Right atrium auricular region (tissue), 2 donors: ENCODE measurements at regions not wholly inside any gene's neighbourhood (a gene's known extent, or its start where the extent isn't known, plus 50 kb on each side); places are given as distances from the start of the nearest gene placed in this dataset.

Experiments
- DNase-seq: peaks from one replicate; pipeline ENCODE4 v3.0.0-alpha.2; 2019; ENCODE audit warnings: low spot score
- H3K27ac ChIP-seq, 2 donors: fragments of 200-600 bp; sonication (generic); 1 replicate in 1 of 2; 2 replicates in 1 of 2; pipeline ENCODE4 v1.5.1; 2016 to 2019
- H3K27me3 ChIP-seq, 2 donors: fragments of 200-600 bp; sonication (generic); one replicate each; pipeline versions ENCODE4 v1.5.1 to v1.6.0; 2017 to 2019
- H3K36me3 ChIP-seq: fragments of 200-600 bp; sonication (generic); one replicate; pipeline ENCODE4 v1.5.1; 2016
- H3K4me1 ChIP-seq, 2 donors: fragments of 200-600 bp; sonication (generic); one replicate each; pipeline versions ENCODE4 v1.5.1 to v1.6.0; 2017 to 2019
- H3K4me3 ChIP-seq, 2 donors: fragments of 200-600 bp; sonication (generic); 1 replicate in 1 of 2; 2 replicates in 1 of 2; pipeline ENCODE4 v1.5.1; 2017 to 2019; ENCODE audit warnings: mild to moderate bottlenecking in 1 of 2, moderate library complexity in 1 of 2
- H3K9me3 ChIP-seq, 2 donors: fragments of 200-600 bp; sonication (generic); one replicate each; pipeline ENCODE4 v1.5.1; 2019
- TF ChIP-seq, protein P1 (sequence below), 2 donors: fragments of 200-600 bp; sonication (generic); IDR thresholded peaks; one replicate each; pipeline ENCODE4 v1.5.1; 2019; ENCODE audit warnings: antibody characterized with exemption in 2 of 2

DNA sequence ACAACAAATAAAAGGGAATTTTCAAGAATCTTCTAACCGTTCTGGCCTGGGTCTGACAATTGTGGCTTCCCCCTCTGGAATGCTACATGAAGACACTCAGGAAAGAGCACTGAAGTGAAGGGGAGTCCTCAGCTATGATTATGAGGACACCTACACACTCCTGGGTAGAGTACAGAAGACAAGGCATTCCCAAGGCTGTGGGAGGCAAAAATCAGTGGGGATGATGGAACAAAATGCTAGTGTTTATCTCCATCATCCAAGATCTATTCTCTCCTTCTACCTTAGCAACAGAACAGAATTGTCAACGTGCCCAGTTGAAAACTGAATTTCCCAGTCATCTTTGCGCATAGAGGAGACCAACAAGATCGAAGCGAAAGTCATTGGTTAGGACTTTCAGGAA lies 130.1 kb upstream of the LARP1 start:
- no peaks in the 10 kb centered on the region for H3K27me3 ChIP-seq
- H3K4me3 ChIP-seq = no peak overlapping the region
- no peak for DNase-seq
- TF ChIP-seq, protein P1, sequence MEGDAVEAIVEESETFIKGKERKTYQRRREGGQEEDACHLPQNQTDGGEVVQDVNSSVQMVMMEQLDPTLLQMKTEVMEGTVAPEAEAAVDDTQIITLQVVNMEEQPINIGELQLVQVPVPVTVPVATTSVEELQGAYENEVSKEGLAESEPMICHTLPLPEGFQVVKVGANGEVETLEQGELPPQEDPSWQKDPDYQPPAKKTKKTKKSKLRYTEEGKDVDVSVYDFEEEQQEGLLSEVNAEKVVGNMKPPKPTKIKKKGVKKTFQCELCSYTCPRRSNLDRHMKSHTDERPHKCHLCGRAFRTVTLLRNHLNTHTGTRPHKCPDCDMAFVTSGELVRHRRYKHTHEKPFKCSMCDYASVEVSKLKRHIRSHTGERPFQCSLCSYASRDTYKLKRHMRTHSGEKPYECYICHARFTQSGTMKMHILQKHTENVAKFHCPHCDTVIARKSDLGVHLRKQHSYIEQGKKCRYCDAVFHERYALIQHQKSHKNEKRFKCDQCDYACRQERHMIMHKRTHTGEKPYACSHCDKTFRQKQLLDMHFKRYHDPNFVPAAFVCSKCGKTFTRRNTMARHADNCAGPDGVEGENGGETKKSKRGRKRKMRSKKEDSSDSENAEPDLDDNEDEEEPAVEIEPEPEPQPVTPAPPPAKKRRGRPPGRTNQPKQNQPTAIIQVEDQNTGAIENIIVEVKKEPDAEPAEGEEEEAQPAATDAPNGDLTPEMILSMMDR (IDR thresholded peaks at IDR 0.05) = no peak
- H3K36me3 ChIP-seq = no peaks in the 10 kb centered on the region
- no peak overlapping the region for H3K27ac ChIP-seq
- H3K4me1 ChIP-seq = no peaks in the 10 kb centered on the region
- no peaks in the 10 kb centered on the region for H3K9me3 ChIP-seq

DNA sequence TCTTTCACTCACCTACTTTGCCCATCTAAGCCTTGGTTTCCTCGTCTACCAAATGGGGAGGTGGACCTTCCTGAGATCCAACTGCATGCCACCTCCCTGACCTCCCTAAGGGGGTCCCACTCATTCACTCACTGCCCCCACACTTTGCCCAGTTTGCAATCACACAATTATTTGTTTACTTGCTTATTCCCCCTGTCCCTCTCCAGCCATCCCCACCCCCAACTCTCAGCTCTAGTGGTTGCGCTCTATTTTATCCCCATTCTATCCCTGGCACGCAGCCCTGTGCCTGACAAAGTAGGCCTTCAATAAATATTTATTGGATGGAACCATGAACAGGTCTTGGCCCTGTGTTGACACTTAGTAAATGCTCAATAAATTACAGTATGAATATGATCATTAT lies 130.8 kb upstream of the LARP1 start:
- no peaks in the 10 kb centered on the region for H3K27me3 ChIP-seq
- no peak overlapping the region for H3K27ac ChIP-seq
- H3K4me1 ChIP-seq = no peaks in the 10 kb centered on the region
- no peak for DNase-seq
- no peak overlapping the region for H3K4me3 ChIP-seq
- TF ChIP-seq, protein P1 (IDR thresholded peaks at IDR 0.05) = no peak
- H3K36me3 ChIP-seq = no peaks in the 10 kb centered on the region
- no peaks in the 10 kb centered on the region for H3K9me3 ChIP-seq

DNA sequence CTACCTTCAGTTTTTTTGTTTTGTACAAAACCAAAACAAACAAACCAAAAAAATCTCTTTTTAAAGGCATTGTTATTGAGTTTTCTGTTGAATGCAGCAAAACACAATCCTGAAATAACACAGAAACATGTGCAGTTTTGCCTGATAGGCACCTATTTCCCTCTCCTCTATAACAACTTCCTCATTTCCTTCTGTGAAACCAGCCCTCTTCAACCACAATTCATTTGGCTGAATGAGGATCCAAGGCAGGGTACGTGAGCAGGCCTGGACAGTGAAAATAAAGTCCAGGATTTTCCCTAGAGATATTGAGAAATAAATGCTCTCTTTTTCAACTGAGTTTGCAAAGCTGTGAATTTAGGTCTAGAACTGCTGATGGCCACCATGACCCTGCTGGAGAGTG lies 134.8 kb upstream of the LARP1 start:
- no peak overlapping the region for H3K4me3 ChIP-seq
- TF ChIP-seq, protein P1 (IDR thresholded peaks at IDR 0.05) = no peak
- no peaks in the 10 kb centered on the region for H3K4me1 ChIP-seq

DNA sequence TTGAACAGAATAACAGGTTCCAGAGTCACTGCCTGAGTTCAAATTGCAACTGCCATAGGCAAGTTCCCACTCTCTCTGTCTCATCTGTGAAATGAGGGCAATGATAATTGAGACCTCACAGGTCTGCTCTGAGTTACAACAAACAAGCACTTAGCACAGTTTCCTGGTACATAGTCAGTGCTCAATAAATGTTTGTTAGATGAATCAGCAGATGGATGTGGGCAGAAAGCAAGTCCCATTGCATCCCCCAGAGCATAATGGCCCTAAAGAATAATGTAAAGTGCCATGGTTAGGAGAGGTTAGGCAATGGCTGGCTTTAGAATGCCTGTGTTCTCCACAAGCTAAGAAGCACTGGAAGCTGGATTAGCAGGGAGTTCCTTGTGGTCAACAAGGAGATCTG lies 136.5 kb upstream of the LARP1 start:
- no peaks in the 10 kb centered on the region for H3K36me3 ChIP-seq
- no peak overlapping the region for H3K4me3 ChIP-seq
- no peaks in the 10 kb centered on the region for H3K27me3 ChIP-seq
- no peak for DNase-seq
- H3K27ac ChIP-seq = no peak overlapping the region
- H3K4me1 ChIP-seq = no peaks in the 10 kb centered on the region
- H3K9me3 ChIP-seq = no peaks in the 10 kb centered on the region
- TF ChIP-seq, protein P1 (IDR thresholded peaks at IDR 0.05) = no peak

More for the DNA sequence above, 134.8 kb upstream of the LARP1 start:
- H3K9me3 ChIP-seq = no peaks in the 10 kb centered on the region
- no peak for DNase-seq
- no peak overlapping the region for H3K27ac ChIP-seq
- no peaks in the 10 kb centered on the region for H3K36me3 ChIP-seq
- H3K27me3 ChIP-seq = no peaks in the 10 kb centered on the region

DNA sequence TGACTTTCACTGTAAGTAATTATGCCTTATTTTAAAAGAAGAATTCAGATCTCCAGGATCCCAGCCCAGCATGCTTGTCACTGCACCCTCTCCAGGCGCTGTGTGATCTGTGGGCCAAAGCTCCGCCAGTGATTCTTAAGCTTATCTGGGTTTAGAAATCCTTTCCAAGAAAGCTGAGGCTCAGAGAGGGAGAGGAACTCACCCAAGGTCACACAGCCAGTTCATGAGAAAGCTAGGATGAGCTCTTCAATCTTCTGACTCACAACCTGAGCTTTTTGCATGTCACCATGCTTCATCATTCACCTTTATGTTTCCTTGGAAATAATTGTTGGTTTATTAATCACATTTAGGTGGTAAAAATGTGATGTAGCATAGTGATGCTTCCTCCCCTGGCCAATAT lies 136.6 kb upstream of the HAND1 start:
- H3K27me3 ChIP-seq = peaks cover 0 to 11% of the 10 kb centered on the region in 2 donors

DNA sequence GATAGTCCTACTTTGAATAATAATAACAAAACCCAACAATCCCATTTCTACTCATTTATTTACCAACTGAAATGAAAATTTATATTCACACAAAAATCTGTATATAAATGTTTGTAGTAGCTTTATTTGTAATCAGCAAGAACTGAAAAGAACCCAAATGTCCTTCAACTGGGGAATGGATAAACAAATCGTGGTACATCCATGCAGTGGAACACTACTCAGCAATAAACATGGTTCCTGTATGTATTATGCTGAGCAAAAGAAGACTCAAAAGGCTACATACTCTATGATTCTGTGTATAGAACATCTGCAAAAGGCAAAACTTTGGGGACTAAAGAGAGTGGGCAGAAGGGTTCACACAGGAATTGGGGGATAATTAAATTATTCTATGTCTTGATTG lies 136.1 kb upstream of the HAND1 start:
- H3K27ac ChIP-seq = no peak overlapping the region
- H3K4me3 ChIP-seq = no peak overlapping the region
- no peaks in the 10 kb centered on the region for H3K36me3 ChIP-seq
- no peaks in the 10 kb centered on the region for H3K9me3 ChIP-seq
- DNase-seq = no peak
- H3K4me1 ChIP-seq = peaks cover 0 to 16% of the 10 kb centered on the region in 2 donors
- TF ChIP-seq, protein P1 (IDR thresholded peaks at IDR 0.05) = no peak
- H3K27me3 ChIP-seq = peaks cover 0 to 11% of the 10 kb centered on the region in 2 donors

More for the DNA sequence above, 136.6 kb upstream of the HAND1 start:
- peaks cover 0 to 16% of the 10 kb centered on the region in 2 donors for H3K4me1 ChIP-seq
- DNase-seq = no peak
- TF ChIP-seq, protein P1 (IDR thresholded peaks at IDR 0.05) = no peak
- H3K36me3 ChIP-seq = no peaks in the 10 kb centered on the region
- no peaks in the 10 kb centered on the region for H3K9me3 ChIP-seq
- H3K4me3 ChIP-seq = no peak overlapping the region
- no peak overlapping the region for H3K27ac ChIP-seq
